Glutamatergic neuron (in vitro differentiated cells): ENCODE measurements at regions not wholly inside any gene's neighbourhood (a gene's known extent, or its start where the extent isn't known, plus 50 kb on each side); places are given as distances from the start of the nearest gene placed in this dataset.

Source experiments
- DNase-seq: peaks from one replicate; pipeline ENCODE4 v3.0.0; 2022
- H3K27ac Mint-ChIP-seq: one replicate; pipeline ENCODE4 v1.8.0; 2020; ENCODE audit warnings: mild to moderate bottlenecking, mixed read lengths, inconsistent platforms; ENCODE audit not compliant: unreplicated experiment
- H3K27me3 Mint-ChIP-seq: one replicate; pipeline ENCODE4 v1.8.0; 2020; ENCODE audit warnings: mild to moderate bottlenecking, moderate library complexity, mixed read lengths, inconsistent platforms; ENCODE audit not compliant: unreplicated experiment
- H3K36me3 Mint-ChIP-seq: one replicate; pipeline ENCODE4 v1.8.0; 2020; ENCODE audit warnings: mild to moderate bottlenecking, mixed read lengths, inconsistent platforms; ENCODE audit not compliant: unreplicated experiment
- H3K4me1 Mint-ChIP-seq: one replicate; pipeline ENCODE4 v1.8.0; 2020; ENCODE audit warnings: mild to moderate bottlenecking, low read depth, mixed read lengths, inconsistent platforms; ENCODE audit not compliant: unreplicated experiment
- H3K4me3 Mint-ChIP-seq: one replicate; pipeline ENCODE4 v1.8.0; 2020; ENCODE audit warnings: mild to moderate bottlenecking, mixed read lengths, inconsistent platforms; ENCODE audit not compliant: unreplicated experiment
- H3K9me3 Mint-ChIP-seq: one replicate; pipeline ENCODE4 v1.8.0; 2020; ENCODE audit warnings: mild to moderate bottlenecking, moderate library complexity, mixed read lengths, inconsistent platforms; ENCODE audit not compliant: unreplicated experiment
- CTCF ChIP-seq: fragments of 200-600 bp; sonication (generic); IDR thresholded peaks from one replicate; pipeline ENCODE4 v1.5.0; 2021; ENCODE audit not compliant: partially characterized antibody, unreplicated experiment

- H3K9me3 Mint-ChIP-seq: peaks cover 1% of the 10 kb centered on the region
- no peak overlapping the region for H3K27ac Mint-ChIP-seq
- TF ChIP-seq CTCF: no peak
- H3K36me3 Mint-ChIP-seq: no peaks in the 10 kb centered on the region
- H3K4me1 Mint-ChIP-seq: no peaks in the 10 kb centered on the region
- no peaks in the 10 kb centered on the region for H3K27me3 Mint-ChIP-seq
- H3K4me3 Mint-ChIP-seq: no peak overlapping the region
- no peak for DNase-seq
Observed at GRCh38 chrX:7389576-7389975, 241.6 kb upstream of the PUDP start.

GRCh38 chrX:7385131-7385530, 237.2 kb upstream of the PUDP start:
- no peak overlapping the region for H3K27ac Mint-ChIP-seq
- peaks cover 2% of the 10 kb centered on the region for H3K27me3 Mint-ChIP-seq
- H3K4me3 Mint-ChIP-seq: no peak overlapping the region
- no peaks in the 10 kb centered on the region for H3K36me3 Mint-ChIP-seq
- no peaks in the 10 kb centered on the region for H3K4me1 Mint-ChIP-seq
- H3K9me3 Mint-ChIP-seq: peaks cover 1% of the 10 kb centered on the region
- TF ChIP-seq CTCF: no peak
- DNase-seq: no peak

GRCh38 chrX:7378406-7378805, 230.5 kb upstream of the PUDP start:
- peaks cover 1% of the 10 kb centered on the region for H3K9me3 Mint-ChIP-seq
- peaks cover 5% of the 10 kb centered on the region for H3K27me3 Mint-ChIP-seq
- H3K4me3 Mint-ChIP-seq: no peak overlapping the region
- no peak overlapping the region for H3K27ac Mint-ChIP-seq
- no peak for DNase-seq
- no peak for TF ChIP-seq CTCF
- H3K36me3 Mint-ChIP-seq: no peaks in the 10 kb centered on the region
- no peaks in the 10 kb centered on the region for H3K4me1 Mint-ChIP-seq

GRCh38 chrX:7372825-7373525, 225.0 kb upstream of the PUDP start:
- no peak overlapping the region for H3K4me3 Mint-ChIP-seq
- H3K27ac Mint-ChIP-seq: no peak overlapping the region
- TF ChIP-seq CTCF: no peak
- no peaks in the 10 kb centered on the region for H3K27me3 Mint-ChIP-seq
- H3K9me3 Mint-ChIP-seq: peaks cover 1% of the 10 kb centered on the region
- H3K36me3 Mint-ChIP-seq: no peaks in the 10 kb centered on the region
- no peaks in the 10 kb centered on the region for H3K4me1 Mint-ChIP-seq
- no peak for DNase-seq

- peaks cover 2% of the 10 kb centered on the region for H3K27me3 Mint-ChIP-seq
- no peak for TF ChIP-seq CTCF
- H3K27ac Mint-ChIP-seq: no peak overlapping the region
- H3K36me3 Mint-ChIP-seq: peaks cover 7% of the 10 kb centered on the region
- no peaks in the 10 kb centered on the region for H3K9me3 Mint-ChIP-seq
- no peak for DNase-seq
- H3K4me1 Mint-ChIP-seq: no peaks in the 10 kb centered on the region
- no peak overlapping the region for H3K4me3 Mint-ChIP-seq
Observed at GRCh38 chrX:7362111-7362510, 214.2 kb upstream of the PUDP start.
